Left ventricle myocardium inferior (tissue), 1 donor: ENCODE measurements at regions not wholly inside any gene's neighbourhood (a gene's known extent, or its start where the extent isn't known, plus 50 kb on each side); places are given as distances from the start of the nearest gene placed in this dataset.

Experiments
- DNase-seq: peaks from one replicate; pipeline ENCODE4 v3.0.0-alpha.2; 2020
- H3K27ac ChIP-seq: fragments of 200-600 bp; replicated peaks from 2 replicates; pipeline ENCODE4 v1.8.0; 2021
- H3K27me3 ChIP-seq: fragments of 200-600 bp; 2 replicates; pipeline ENCODE4 v1.8.0; 2021; ENCODE audit warnings: low read depth
- H3K36me3 ChIP-seq: fragments of 200-600 bp; 2 replicates; pipeline ENCODE4 v1.8.0; 2021
- H3K4me1 ChIP-seq: fragments of 200-600 bp; 2 replicates; pipeline ENCODE4 v1.8.0; 2021
- H3K4me3 ChIP-seq: fragments of 200-600 bp; 2 replicates; pipeline ENCODE4 v1.8.0; 2021; ENCODE audit warnings: mild to moderate bottlenecking, moderate library complexity
- H3K9me3 ChIP-seq: fragments of 200-600 bp; replicated peaks from 2 replicates; pipeline ENCODE4 v1.8.0; 2021
- intact Hi-C: fragments of 100-400 bp; cut with micrococcal nuclease; formaldehyde crosslinking; loops from one replicate; pipeline ENCODE4 v1.11.0; 2022
- TF ChIP-seq, protein P1 (sequence below): fragments of 200-600 bp; IDR thresholded peaks from 2 replicates; pipeline ENCODE4 v1.8.0; 2021; ENCODE audit warnings: antibody characterized with exemption, mild to moderate bottlenecking, borderline replicate concordance
- donor health status: DM: no; HTN: yes; CAD: no; lungs with severe emphysema.

DNA sequence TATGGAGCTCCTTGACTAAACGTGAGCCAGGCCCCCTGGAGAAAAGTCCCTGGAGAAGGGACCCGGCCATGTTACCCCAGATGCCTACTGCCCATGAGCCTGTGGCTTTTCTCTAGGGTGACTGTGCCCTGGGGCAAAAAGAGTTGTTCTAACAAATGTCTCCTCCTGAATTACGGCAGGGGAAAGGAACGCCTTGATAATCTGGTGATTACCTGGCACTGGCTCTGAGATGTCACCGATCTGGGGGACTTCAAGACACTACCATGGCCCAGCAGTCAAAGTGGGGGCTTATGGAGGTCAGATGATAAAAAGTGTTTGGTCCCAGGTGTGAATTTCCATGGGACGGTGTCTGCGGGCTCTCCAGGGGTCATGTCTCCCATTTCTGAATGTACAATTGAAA is 140.7 kb downstream of the KLF13 start:
- H3K9me3 ChIP-seq: no peaks in the 10 kb centered on the region
- H3K36me3 ChIP-seq: no peaks in the 10 kb centered on the region
- intact Hi-C loops: no loop called here
- no peak overlapping the region for H3K4me3 ChIP-seq
- no peak for DNase-seq
- peaks cover 2% of the 10 kb centered on the region for H3K4me1 ChIP-seq
- H3K27ac ChIP-seq: no peak overlapping the region
- no peaks in the 10 kb centered on the region for H3K27me3 ChIP-seq
- TF ChIP-seq, protein P1, sequence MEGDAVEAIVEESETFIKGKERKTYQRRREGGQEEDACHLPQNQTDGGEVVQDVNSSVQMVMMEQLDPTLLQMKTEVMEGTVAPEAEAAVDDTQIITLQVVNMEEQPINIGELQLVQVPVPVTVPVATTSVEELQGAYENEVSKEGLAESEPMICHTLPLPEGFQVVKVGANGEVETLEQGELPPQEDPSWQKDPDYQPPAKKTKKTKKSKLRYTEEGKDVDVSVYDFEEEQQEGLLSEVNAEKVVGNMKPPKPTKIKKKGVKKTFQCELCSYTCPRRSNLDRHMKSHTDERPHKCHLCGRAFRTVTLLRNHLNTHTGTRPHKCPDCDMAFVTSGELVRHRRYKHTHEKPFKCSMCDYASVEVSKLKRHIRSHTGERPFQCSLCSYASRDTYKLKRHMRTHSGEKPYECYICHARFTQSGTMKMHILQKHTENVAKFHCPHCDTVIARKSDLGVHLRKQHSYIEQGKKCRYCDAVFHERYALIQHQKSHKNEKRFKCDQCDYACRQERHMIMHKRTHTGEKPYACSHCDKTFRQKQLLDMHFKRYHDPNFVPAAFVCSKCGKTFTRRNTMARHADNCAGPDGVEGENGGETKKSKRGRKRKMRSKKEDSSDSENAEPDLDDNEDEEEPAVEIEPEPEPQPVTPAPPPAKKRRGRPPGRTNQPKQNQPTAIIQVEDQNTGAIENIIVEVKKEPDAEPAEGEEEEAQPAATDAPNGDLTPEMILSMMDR: no peak

- Histone ChIP-seq H3K4me1 (peaks cover 16% of the 10 kb centered on the region), H3K27me3 (no peaks in the 10 kb centered on the region), H3K4me3 (no peak overlapping the region), H3K36me3 (no peaks in the 10 kb centered on the region), H3K27ac (no peak overlapping the region), H3K9me3 (no peaks in the 10 kb centered on the region)
- intact Hi-C loops: no loop called here
- DNase-seq: no peak
- TF ChIP-seq, protein P1: no peak
Measured at GRCh38 chr15:31468911-31469785, 142.5 kb downstream of the KLF13 start.

GRCh38 chr15:31469786-31470525 is 143.3 kb downstream of the KLF13 start:
- TF ChIP-seq, protein P1: no peak
- H3K4me3 ChIP-seq: no peak overlapping the region
- no peaks in the 10 kb centered on the region for H3K9me3 ChIP-seq
- intact Hi-C loops: no loop called here
- peaks cover 16% of the 10 kb centered on the region for H3K4me1 ChIP-seq
- H3K27ac ChIP-seq: no peak overlapping the region
- no peaks in the 10 kb centered on the region for H3K27me3 ChIP-seq
- H3K36me3 ChIP-seq: no peaks in the 10 kb centered on the region
- DNase-seq: no peak

DNA sequence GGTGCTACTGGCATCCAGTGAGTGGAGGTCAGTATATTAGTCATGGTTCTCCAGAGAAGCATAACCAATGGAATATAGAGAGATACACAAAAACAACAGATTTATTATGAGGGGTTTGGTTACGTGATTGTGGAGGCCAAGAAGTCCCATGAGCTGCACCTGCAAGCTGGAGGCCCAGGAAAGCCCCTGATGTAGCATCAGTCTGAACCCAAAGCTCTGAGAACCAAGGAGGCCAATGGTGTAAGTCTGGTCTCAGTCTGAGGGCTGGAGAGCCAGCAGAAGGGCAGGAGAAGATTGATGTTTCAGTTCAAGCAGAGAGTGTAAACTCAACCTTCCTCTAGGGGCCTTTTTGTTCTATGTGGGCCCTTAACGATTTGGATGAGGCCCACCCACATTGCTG is 144.1 kb downstream of the KLF13 start:
- intact Hi-C loops: no loop called here
- DNase-seq: no peak
- H3K9me3 ChIP-seq: no peaks in the 10 kb centered on the region
- no peak overlapping the region for H3K4me3 ChIP-seq
- H3K27me3 ChIP-seq: no peaks in the 10 kb centered on the region
- TF ChIP-seq, protein P1: no peak
- H3K27ac ChIP-seq: no peak overlapping the region
- no peaks in the 10 kb centered on the region for H3K36me3 ChIP-seq
- H3K4me1 ChIP-seq: peaks cover 16% of the 10 kb centered on the region

GRCh38 chr15:31471731-31472430 is 145.2 kb downstream of the KLF13 start:
- Histone ChIP-seq H3K27ac (no peak overlapping the region), H3K36me3 (no peaks in the 10 kb centered on the region), H3K4me3 (no peak overlapping the region), H3K9me3 (no peaks in the 10 kb centered on the region), H3K4me1 (peaks cover 16% of the 10 kb centered on the region), H3K27me3 (no peaks in the 10 kb centered on the region)
- intact Hi-C loops: no loop called here
- TF ChIP-seq, protein P1: no peak
- DNase-seq: no peak
